HG03571 (cell line): ENCODE measurements at regions not wholly inside any gene's neighbourhood (a gene's known extent, or its start where the extent isn't known, plus 50 kb on each side); places are given as distances from the start of the nearest gene placed in this dataset.

Experiments
- ATAC-seq: cut with Tn5 transposase; IDR thresholded peaks from one replicate; pipeline ENCODE4 v1.9.1; 2021; ENCODE audit not compliant: unreplicated experiment

DNA sequence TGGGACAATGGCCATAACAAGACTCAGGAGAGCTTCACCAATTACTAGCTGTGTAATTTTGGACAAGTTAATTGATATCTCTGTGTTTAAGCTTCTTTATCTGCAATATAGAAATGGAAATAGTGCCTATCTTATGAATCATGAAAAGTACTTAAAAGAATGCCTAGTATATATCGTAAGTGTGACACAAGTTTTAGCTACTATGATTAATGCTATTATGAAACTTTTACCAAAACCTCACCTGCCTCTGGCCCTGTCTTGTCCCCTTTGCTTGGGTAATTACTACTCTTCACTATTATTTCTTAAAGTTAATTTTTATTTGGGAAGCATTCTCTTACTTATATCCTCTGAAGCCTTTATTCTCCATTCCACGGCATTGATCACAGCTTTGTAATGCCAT lies 75.0 kb upstream of the NETO1 start:
- no peak for ATAC-seq

DNA sequence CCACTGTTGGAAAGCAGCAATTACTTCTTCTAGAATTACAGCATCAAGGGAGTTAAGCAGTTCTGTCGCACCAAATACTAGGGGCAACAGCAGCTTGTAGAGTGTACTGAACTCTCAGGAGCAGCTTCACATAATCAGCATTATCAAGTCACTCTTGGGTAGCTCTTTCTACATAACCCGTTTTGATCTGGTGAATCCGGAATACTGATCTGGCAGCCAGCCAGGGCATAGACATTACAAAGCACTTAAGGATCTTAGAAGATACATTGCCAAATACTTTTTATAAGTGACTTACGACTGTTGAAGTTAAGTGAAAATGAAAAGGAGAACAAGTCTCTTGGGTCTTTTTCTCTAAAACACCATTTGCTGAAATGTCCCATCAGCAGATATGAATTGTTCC lies 73.2 kb upstream of the NETO1 start:
- no peak for ATAC-seq

DNA sequence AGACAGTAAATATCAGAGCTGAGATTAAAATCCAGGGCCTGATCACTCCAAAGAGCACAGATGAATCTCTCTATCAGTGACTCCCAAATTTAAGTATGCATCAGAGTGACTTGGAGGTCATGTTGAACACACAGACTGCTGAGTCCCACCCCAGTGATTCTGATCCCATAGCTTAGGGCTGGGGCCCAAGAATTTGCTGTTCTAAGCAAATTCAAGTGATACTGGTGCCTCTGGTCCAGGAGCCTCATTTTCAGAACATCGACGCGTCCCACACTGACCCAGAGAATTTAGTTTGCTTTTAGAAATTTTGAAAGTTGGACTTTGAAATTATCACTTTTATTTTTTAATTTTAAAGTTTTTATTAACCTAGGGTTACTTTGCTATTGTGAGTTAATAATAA lies 72.7 kb upstream of the NETO1 start:
- ATAC-seq = no peak

DNA sequence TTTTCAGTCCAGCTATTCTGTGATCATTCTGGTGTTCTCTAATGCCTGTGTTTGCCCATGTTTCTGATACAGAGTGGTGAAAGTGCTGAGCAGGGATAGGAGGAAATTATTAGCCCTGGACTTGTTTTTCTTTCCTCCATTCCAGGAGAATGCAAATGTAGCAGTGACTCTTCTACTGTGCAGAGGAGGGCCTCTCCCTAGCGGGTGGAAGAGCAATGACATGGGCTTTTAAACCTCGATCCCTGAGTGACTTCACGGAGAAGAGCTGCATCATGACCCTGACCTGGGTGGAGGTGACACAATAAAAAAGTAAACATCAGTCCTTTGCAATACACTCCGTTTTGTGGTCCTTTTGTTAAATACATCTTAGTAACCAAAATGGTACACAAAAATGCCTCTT lies 68.0 kb upstream of the NETO1 start:
- no peak for ATAC-seq

DNA sequence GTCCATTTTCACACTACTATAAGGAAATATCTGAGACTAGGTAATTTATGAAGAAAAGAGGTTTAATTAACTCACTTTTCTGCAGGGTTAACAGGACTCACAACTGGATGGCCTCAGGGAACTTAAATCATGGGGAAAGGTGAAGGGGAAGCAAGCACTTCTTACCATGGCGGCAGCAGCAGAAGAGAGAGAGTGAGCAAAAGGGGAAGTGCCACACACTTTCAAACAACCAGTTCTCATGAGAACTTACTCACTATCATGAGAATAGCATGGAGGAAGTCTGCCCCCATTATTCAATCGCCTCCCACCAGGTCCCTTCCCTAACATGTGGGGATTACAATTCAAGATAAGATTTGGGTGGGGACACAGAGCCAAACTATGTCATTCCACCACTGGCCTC lies 55.1 kb upstream of the NETO1 start:
- no peak for ATAC-seq
